ENCODE measurements at regions not wholly inside any gene's neighbourhood (a gene's known extent, or its start where the extent isn't known, plus 50 kb on each side); places are given as distances from the start of the nearest gene placed in this dataset.
A peak's percentile ranks its signal among the peaks of the same experiment; 100 is the strongest.

GRCh38 chr9:135340726-135341475, 138.7 kb upstream of the PPP1R26 start:
- TF ChIP-seq CTCF (IDR thresholded peaks at IDR 0.05; ENCODE audit: insufficient read depth, low read depth, low read length), result no peak
- no peak overlapping the region for H3K4me3 ChIP-seq (ENCODE audit: low read depth, low read length)
- DNase-seq (ENCODE audit: low read depth), result no peak

GRCh38 chr9:135341612-135342169, 137.9 kb upstream of the PPP1R26 start:
- no peak overlapping the region for H3K4me3 ChIP-seq (ENCODE audit: low read depth, low read length)
- no peak for TF ChIP-seq CTCF (IDR thresholded peaks at IDR 0.05; ENCODE audit: insufficient read depth, low read depth, low read length)
- DNase-seq (ENCODE audit: low read depth), result no peak

DNA sequence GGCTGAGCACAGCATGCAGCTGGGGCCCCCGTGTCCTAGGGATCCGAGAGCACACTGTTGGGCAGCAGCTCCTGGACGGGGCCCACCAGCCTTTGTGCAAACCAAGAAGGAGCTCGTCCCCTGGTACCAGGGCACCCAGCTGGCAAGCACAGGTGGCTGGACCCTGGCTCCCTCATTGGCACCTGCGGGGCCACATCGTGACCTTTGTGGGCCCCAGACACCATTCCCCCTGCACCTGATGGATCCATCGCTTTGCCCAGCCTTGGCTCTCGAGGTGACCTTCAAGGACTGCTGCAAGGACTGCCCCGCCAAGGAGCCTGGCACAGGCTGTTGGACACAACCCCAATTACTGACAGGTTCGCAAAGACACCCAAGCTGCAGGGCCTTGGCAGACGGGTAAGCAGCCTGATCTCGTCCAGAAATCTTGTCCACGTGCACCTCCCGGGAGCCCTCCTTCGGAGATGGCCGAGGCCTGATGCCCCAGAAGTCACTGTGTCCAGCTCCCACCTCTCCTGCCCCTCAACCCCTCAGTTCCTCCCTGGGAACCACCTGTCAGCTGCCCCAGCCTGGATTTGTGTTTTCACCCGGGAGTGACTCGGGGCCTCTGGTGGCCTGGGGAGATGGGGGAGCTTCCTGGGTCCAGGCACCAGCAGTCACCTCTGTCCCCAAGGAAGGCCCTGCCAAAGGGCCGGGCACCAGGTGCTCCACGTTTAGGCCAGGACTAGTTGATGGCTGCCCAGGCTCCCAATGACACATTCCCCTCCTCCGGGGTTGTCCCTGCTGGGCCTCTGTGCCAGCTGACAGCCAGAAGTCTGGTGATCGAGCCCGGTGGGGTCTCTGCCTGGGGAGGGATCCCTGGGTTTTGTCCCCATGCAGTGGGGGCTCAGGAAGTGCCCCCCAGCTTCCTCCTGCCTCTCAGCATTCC, 137.1 kb upstream of the PPP1R26 start:
- DNase-seq (ENCODE audit: low read depth), result no peak
- TF ChIP-seq CTCF (IDR thresholded peaks at IDR 0.05; ENCODE audit: insufficient read depth, low read depth, low read length), result no peak
- H3K4me3 ChIP-seq (ENCODE audit: low read depth, low read length), result no peak overlapping the region

GRCh38 chr9:135343136-135343535, 136.4 kb upstream of the PPP1R26 start:
- no peak for DNase-seq (ENCODE audit: low read depth)
- no peak overlapping the region for H3K4me3 ChIP-seq (ENCODE audit: low read depth, low read length)
- no peak for TF ChIP-seq CTCF (IDR thresholded peaks at IDR 0.05; ENCODE audit: insufficient read depth, low read depth, low read length)

DNA sequence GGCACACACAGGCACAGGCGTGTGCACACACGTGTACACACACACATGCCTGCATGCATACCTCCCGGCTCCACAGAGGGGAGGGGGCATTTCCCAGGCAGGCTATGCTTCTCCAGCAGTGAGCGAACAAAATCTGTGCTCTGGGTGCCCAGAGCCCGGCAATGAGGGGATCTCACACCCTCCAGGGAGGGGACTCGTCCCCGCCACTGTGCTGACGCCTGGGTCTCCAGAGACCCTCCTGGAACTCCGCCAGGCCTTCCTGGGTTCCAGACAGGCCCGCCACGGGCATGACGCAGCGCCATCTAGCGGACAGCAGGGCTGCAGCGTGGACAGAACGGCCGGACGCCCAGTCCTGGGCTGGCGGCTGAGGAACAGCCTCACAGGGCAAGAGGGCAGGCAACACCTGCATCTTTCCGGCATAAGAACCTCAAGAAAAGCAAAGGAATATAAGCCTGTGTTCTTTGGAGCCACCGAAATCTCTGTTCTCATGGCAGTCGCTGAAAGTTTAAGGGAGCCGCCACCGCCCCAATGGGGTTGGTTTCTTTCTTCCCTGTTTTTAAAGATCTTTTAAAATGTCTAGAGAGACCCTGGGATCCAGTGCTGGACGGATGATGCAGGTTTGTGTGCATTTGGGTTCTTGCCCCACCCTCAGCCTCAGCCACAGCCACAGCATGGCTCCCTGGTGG, 135.6 kb upstream of the PPP1R26 start:
- DNase-seq (ENCODE audit: low read depth), result peak; percentile 20
- H3K4me3 ChIP-seq (ENCODE audit: low read depth, low read length), result no peak overlapping the region
- TF ChIP-seq CTCF (IDR thresholded peaks at IDR 0.05; ENCODE audit: insufficient read depth, low read depth, low read length), result peak; percentile 80

GRCh38 chr9:135344523-135344901, 135.1 kb upstream of the PPP1R26 start:
- no peak for TF ChIP-seq CTCF (IDR thresholded peaks at IDR 0.05; ENCODE audit: insufficient read depth, low read depth, low read length)
- DNase-seq (ENCODE audit: low read depth), result no peak
- no peak overlapping the region for H3K4me3 ChIP-seq (ENCODE audit: low read depth, low read length)
